OCI-LY1 (cell line): ENCODE measurements at regions not wholly inside any gene's neighbourhood (a gene's known extent, or its start where the extent isn't known, plus 50 kb on each side); places are given as distances from the start of the nearest gene placed in this dataset.

Experiments used
- H2AFZ ChIP-seq: fragments of 200-600 bp; sonication (generic), shearing (Covaris generic); 2 replicates; pipeline ENCODE4 v1.6.0; 2014; ENCODE audit warnings: antibody characterized with exemption, mild to moderate bottlenecking, low read length
- H3F3A ChIP-seq: fragments of 200-600 bp; sonication (generic), shearing (Covaris generic); 2 replicates; pipeline ENCODE4 v1.6.0; 2014; ENCODE audit warnings: mild to moderate bottlenecking, antibody characterized with exemption, low read length, moderate library complexity; ENCODE audit not compliant: insufficient read depth
- H3K27ac ChIP-seq: fragments of 200-600 bp; sonication (generic); 2 replicates; pipeline ENCODE4 v1.5.1; 2014; ENCODE audit warnings: low read length, mixed run types, mild to moderate bottlenecking, low read depth; ENCODE audit not compliant: poor library complexity, severe bottlenecking
- H3K27me3 ChIP-seq: fragments of 200-600 bp; sonication (generic); 2 replicates; pipeline ENCODE4 v1.6.0; 2014; ENCODE audit warnings: antibody characterized with exemption, mild to moderate bottlenecking, low read length, moderate library complexity; ENCODE audit not compliant: insufficient read depth
- H3K36me3 ChIP-seq: fragments of 200-600 bp; sonication (generic); 2 replicates; pipeline ENCODE4 v1.6.1; 2014; ENCODE audit warnings: mild to moderate bottlenecking, antibody characterized with exemption, low read length, moderate library complexity, mixed read lengths; ENCODE audit not compliant: insufficient read depth
- H3K4me1 ChIP-seq: fragments of 200-600 bp; sonication (generic); 2 replicates; pipeline ENCODE4 v1.5.1; 2014; ENCODE audit warnings: mild to moderate bottlenecking, low read length, moderate library complexity; ENCODE audit not compliant: insufficient read depth, severe bottlenecking
- H3K4me2 ChIP-seq: fragments of 200-600 bp; sonication (generic), shearing (Covaris generic); 2 replicates; pipeline ENCODE4 v1.6.1; 2014; ENCODE audit warnings: low read length
- H3K4me3 ChIP-seq: fragments of 200-600 bp; sonication (generic); 2 replicates; pipeline ENCODE4 v1.5.1; 2014; ENCODE audit warnings: low read length, low read depth, mild to moderate bottlenecking, mixed read lengths; ENCODE audit not compliant: poor library complexity, severe bottlenecking
- H3K79me2 ChIP-seq: fragments of 200-600 bp; shearing (Covaris generic); 2 replicates; pipeline ENCODE4 v1.6.1; 2016; ENCODE audit warnings: mixed run types, low read length, mixed read lengths; ENCODE audit not compliant: insufficient read depth
- H3K9ac ChIP-seq: fragments of 200-600 bp; sonication (generic), shearing (Covaris generic); 2 replicates; pipeline ENCODE4 v1.6.1; 2014; ENCODE audit warnings: mild to moderate bottlenecking, low read length, mixed read lengths
- H3K9me2 ChIP-seq: fragments of 200-600 bp; sonication (generic), shearing (Covaris generic); 2 replicates; pipeline ENCODE4 v1.6.1; 2014; ENCODE audit warnings: low read depth, mild to moderate bottlenecking, low read length, mixed read lengths
- H3K9me3 ChIP-seq: fragments of 200-600 bp; shearing (Covaris generic); 2 replicates; pipeline ENCODE4 v1.6.1; 2014; ENCODE audit warnings: low read length, mixed read lengths
- H4K20me1 ChIP-seq: fragments of 200-600 bp; sonication (generic), shearing (Covaris generic); 2 replicates; pipeline ENCODE4 v1.6.0; 2016; ENCODE audit warnings: mild to moderate bottlenecking, low read length; ENCODE audit not compliant: insufficient read depth
- EZH2 ChIP-seq: fragments of 200-600 bp; sonication (generic), shearing (Covaris generic); IDR thresholded peaks from 2 replicates; pipeline ENCODE4 v1.8.0; 2017; ENCODE audit warnings: borderline replicate concordance, mixed run types, mild to moderate bottlenecking, antibody characterized with exemption, low read length, moderate library complexity, mixed read lengths
- TF ChIP-seq, protein P1 (sequence below): fragments of 200-600 bp; sonication (generic), shearing (Covaris generic); IDR thresholded peaks from 2 replicates; pipeline ENCODE4 v1.5.1; 2017; ENCODE audit warnings: mild to moderate bottlenecking, antibody characterized with exemption, low read length, moderate library complexity, mixed read lengths

DNA sequence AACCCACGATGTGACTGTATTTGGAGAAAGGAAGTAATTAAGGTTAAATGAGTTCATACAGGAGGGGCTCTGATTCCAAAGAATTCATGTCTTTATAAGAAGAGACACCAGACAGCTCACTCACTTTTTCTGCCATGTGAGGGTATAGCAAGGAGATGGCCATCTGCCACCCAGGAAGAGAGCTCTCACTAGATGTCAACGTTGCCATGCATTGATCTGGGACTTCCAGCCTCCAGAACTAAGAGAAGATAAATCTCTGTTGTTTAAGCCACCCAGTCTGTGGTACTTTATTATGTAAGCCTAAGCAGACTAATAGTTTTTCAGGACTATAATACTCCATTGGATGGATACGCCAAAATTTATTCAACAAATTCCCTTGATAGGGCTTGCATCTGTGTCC is 89.8 kb upstream of the RAD23B start:
- Histone ChIP-seq H3K9me3 (no peaks in the 10 kb centered on the region), H3K9ac (no peak overlapping the region), H3K4me3 (no peak overlapping the region), H3K4me2 (no peak overlapping the region), H3K4me1 (no peaks in the 10 kb centered on the region), H3K27me3 (no peaks in the 10 kb centered on the region), H2AFZ (no peak overlapping the region), H3K9me2 (no peaks in the 10 kb centered on the region), H4K20me1 (no peaks in the 10 kb centered on the region), H3K36me3 (no peaks in the 10 kb centered on the region), H3K79me2 (no peaks in the 10 kb centered on the region), H3K27ac (no peak overlapping the region), H3F3A (no peaks in the 10 kb centered on the region)
- TF ChIP-seq EZH2, result no peak
- TF ChIP-seq, protein P1, sequence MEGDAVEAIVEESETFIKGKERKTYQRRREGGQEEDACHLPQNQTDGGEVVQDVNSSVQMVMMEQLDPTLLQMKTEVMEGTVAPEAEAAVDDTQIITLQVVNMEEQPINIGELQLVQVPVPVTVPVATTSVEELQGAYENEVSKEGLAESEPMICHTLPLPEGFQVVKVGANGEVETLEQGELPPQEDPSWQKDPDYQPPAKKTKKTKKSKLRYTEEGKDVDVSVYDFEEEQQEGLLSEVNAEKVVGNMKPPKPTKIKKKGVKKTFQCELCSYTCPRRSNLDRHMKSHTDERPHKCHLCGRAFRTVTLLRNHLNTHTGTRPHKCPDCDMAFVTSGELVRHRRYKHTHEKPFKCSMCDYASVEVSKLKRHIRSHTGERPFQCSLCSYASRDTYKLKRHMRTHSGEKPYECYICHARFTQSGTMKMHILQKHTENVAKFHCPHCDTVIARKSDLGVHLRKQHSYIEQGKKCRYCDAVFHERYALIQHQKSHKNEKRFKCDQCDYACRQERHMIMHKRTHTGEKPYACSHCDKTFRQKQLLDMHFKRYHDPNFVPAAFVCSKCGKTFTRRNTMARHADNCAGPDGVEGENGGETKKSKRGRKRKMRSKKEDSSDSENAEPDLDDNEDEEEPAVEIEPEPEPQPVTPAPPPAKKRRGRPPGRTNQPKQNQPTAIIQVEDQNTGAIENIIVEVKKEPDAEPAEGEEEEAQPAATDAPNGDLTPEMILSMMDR, result no peak

DNA sequence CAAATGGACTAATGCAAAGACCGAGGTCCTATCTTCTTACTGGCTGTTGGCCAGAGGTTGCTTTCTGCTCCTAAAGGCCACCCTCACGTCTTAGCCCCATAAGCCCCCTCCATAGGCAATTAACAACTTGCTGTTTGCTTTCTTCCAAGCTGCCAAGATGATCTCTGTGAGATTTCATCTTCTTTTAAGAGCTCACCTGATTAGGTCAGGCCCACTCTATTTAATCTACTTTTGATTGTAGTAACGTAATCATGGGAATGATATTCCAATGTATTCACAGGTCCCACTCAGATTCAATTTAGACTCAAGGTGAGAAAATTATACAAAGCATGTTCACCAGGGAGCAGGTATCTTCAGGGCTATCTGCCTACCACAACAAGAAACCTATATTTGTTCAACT is 84.4 kb upstream of the RAD23B start:
- no peaks in the 10 kb centered on the region for H3K4me1 ChIP-seq
- no peaks in the 10 kb centered on the region for H4K20me1 ChIP-seq
- no peaks in the 10 kb centered on the region for H3K79me2 ChIP-seq
- no peaks in the 10 kb centered on the region for H3K27me3 ChIP-seq
- no peak overlapping the region for H2AFZ ChIP-seq
- H3K36me3 ChIP-seq, result no peaks in the 10 kb centered on the region
- H3K9ac ChIP-seq, result no peak overlapping the region
- TF ChIP-seq EZH2, result no peak
- TF ChIP-seq, protein P1, result no peak
- H3K9me3 ChIP-seq, result peaks cover 3% of the 10 kb centered on the region; the same call in 1 of the 2 replicates
- H3K4me3 ChIP-seq, result no peak overlapping the region
- H3F3A ChIP-seq, result no peaks in the 10 kb centered on the region
- H3K4me2 ChIP-seq, result no peak overlapping the region
- H3K27ac ChIP-seq, result no peak overlapping the region
- no peaks in the 10 kb centered on the region for H3K9me2 ChIP-seq

DNA sequence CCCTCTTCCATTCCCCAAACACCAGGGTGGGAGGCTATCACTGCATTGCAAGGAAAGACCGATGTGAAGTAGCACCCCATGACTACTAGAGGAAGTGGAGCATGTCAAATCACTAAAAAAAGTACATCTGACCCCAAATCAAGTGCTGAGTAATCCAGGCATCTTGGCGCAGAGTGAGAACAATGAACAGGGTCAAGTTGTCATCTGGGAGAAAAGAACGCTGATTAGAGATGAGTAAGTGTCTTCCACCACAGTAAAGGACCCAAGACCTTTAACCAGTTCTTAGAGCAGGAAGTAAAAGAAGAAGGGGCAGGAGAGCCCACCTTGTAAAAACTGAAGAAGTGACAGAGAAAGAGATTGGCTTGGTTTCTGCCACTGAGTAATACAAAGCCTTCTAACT is 75.0 kb upstream of the RAD23B start:
- H3K4me3 ChIP-seq, result no peak overlapping the region
- no peaks in the 10 kb centered on the region; the same call in 1 of the 2 replicates for H3K27me3 ChIP-seq
- no peak overlapping the region for H3K4me2 ChIP-seq
- no peak overlapping the region for H3K9ac ChIP-seq
- no peaks in the 10 kb centered on the region for H3K4me1 ChIP-seq
- no peaks in the 10 kb centered on the region for H4K20me1 ChIP-seq
- H3K79me2 ChIP-seq, result no peaks in the 10 kb centered on the region
- H2AFZ ChIP-seq, result no peak overlapping the region
- H3K36me3 ChIP-seq, result no peaks in the 10 kb centered on the region
- H3K9me3 ChIP-seq, result no peaks in the 10 kb centered on the region
- no peaks in the 10 kb centered on the region for H3K9me2 ChIP-seq
- H3F3A ChIP-seq, result no peaks in the 10 kb centered on the region
- TF ChIP-seq, protein P1, result no peak
- TF ChIP-seq EZH2, result no peak
- no peak overlapping the region for H3K27ac ChIP-seq
